ENCODE measurements at regions not wholly inside any gene's neighbourhood (a gene's known extent, or its start where the extent isn't known, plus 50 kb on each side); places are given as distances from the start of the nearest gene placed in this dataset.

DNA sequence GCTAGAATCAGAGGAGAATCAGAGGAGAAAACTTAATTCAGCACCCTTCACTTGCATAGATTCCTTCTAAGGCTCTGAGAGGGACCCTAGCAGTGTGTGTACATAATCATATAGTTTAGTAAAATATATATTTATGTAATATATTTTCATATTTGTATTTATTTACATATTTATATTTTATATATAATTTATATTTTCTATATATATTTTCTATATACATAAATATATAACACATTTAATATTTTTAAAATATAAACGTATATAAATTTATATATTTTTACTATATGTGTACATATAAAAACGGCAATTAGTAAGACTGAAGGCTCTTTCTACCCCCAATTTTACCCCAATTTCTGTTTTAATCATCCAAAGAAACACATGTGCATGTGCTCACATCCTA lies 80.3 kb downstream of the NXPE2 start:
- no peak for TF ChIP-seq EGR1 (IDR thresholded peaks at IDR 0.05; ENCODE audit: low read depth in 2 of 2)
- TF ChIP-seq, protein P1, sequence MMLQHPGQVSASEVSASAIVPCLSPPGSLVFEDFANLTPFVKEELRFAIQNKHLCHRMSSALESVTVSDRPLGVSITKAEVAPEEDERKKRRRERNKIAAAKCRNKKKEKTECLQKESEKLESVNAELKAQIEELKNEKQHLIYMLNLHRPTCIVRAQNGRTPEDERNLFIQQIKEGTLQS (IDR thresholded peaks at IDR 0.05): no peak
- TF ChIP-seq, protein P2, sequence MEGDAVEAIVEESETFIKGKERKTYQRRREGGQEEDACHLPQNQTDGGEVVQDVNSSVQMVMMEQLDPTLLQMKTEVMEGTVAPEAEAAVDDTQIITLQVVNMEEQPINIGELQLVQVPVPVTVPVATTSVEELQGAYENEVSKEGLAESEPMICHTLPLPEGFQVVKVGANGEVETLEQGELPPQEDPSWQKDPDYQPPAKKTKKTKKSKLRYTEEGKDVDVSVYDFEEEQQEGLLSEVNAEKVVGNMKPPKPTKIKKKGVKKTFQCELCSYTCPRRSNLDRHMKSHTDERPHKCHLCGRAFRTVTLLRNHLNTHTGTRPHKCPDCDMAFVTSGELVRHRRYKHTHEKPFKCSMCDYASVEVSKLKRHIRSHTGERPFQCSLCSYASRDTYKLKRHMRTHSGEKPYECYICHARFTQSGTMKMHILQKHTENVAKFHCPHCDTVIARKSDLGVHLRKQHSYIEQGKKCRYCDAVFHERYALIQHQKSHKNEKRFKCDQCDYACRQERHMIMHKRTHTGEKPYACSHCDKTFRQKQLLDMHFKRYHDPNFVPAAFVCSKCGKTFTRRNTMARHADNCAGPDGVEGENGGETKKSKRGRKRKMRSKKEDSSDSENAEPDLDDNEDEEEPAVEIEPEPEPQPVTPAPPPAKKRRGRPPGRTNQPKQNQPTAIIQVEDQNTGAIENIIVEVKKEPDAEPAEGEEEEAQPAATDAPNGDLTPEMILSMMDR (IDR thresholded peaks at IDR 0.05; ENCODE audit: low read depth, low read length, missing input control): no peak
- no peak for TF ChIP-seq SP1 (IDR thresholded peaks at IDR 0.05)
- TF ChIP-seq FOXA1 (IDR thresholded peaks at IDR 0.05): no peak
- no peak for TF ChIP-seq TAF1 (conservative IDR thresholded peaks at IDR 0.05)
- no peak for TF ChIP-seq NR2F2 (IDR thresholded peaks at IDR 0.05)
